Thoracic aorta (tissue), 2 donors: ENCODE measurements at regions not wholly inside any gene's neighbourhood (a gene's known extent, or its start where the extent isn't known, plus 50 kb on each side); places are given as distances from the start of the nearest gene placed in this dataset.
A peak's percentile ranks its signal among the peaks of the same experiment; 100 is the strongest.

Source experiments
- ATAC-seq: fragments of 150-250 bp; one replicate; pipeline ENCODE4 v1.8.0; 2017; ENCODE audit warnings: low read depth; ENCODE audit not compliant: insufficient number of reproducible peaks, low FRiP score
- DNase-seq: peaks from one replicate; pipeline ENCODE4 v3.0.0-alpha.2; 2020; ENCODE audit warnings: low spot score
- H3K27ac ChIP-seq, 2 donors: fragments of 200-600 bp; sonication (generic); 1 replicate in 1 of 2; 2 replicates in 1 of 2; pipeline ENCODE4 v1.5.1; 2016; ENCODE audit warnings: mild to moderate bottlenecking in 2 of 2, moderate library complexity in 2 of 2
- H3K27me3 ChIP-seq: fragments of 200-600 bp; sonication (generic); replicated peaks from 2 replicates; pipeline ENCODE4 v1.6.0; 2016; ENCODE audit warnings: mild to moderate bottlenecking; ENCODE audit not compliant: insufficient read depth
- H3K36me3 ChIP-seq: fragments of 200-600 bp; sonication (generic); one replicate; pipeline ENCODE4 v1.5.1; 2016
- H3K4me1 ChIP-seq, 2 donors: fragments of 200-600 bp; sonication (generic); 1 replicate in 1 of 2; 2 replicates in 1 of 2; pipeline versions ENCODE4 v1.5.1 to v1.6.0; 2016; ENCODE audit warnings: low read depth in 2 of 2, mild to moderate bottlenecking in 1 of 2; ENCODE audit not compliant: control insufficient read depth in 1 of 2
- H3K4me3 ChIP-seq: fragments of 200-600 bp; sonication (generic); 2 replicates; pipeline ENCODE4 v1.5.1; 2016; ENCODE audit warnings: mild to moderate bottlenecking
- H3K9me3 ChIP-seq: fragments of 200-600 bp; sonication (generic); 2 replicates; pipeline ENCODE4 v1.5.1; 2016
- TF ChIP-seq, protein P1 (sequence below): fragments of 200-600 bp; sonication (generic); IDR thresholded peaks from one replicate; pipeline ENCODE4 v1.5.1; 2019; ENCODE audit warnings: antibody characterized with exemption

GRCh38 chr7:46879783-46880182 lies 702.1 kb downstream of the TNS3 start:
- Histone ChIP-seq H3K27me3 (no peaks in the 10 kb centered on the region), H3K9me3 (no peaks in the 10 kb centered on the region), H3K36me3 (no peaks in the 10 kb centered on the region), H3K4me1 (no peaks in the 10 kb centered on the region), H3K4me3 (no peak overlapping the region), H3K27ac (no peak overlapping the region)
- DNase-seq (no peak), ATAC-seq (no peak)
- TF ChIP-seq, protein P1, sequence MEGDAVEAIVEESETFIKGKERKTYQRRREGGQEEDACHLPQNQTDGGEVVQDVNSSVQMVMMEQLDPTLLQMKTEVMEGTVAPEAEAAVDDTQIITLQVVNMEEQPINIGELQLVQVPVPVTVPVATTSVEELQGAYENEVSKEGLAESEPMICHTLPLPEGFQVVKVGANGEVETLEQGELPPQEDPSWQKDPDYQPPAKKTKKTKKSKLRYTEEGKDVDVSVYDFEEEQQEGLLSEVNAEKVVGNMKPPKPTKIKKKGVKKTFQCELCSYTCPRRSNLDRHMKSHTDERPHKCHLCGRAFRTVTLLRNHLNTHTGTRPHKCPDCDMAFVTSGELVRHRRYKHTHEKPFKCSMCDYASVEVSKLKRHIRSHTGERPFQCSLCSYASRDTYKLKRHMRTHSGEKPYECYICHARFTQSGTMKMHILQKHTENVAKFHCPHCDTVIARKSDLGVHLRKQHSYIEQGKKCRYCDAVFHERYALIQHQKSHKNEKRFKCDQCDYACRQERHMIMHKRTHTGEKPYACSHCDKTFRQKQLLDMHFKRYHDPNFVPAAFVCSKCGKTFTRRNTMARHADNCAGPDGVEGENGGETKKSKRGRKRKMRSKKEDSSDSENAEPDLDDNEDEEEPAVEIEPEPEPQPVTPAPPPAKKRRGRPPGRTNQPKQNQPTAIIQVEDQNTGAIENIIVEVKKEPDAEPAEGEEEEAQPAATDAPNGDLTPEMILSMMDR, result no peak

DNA sequence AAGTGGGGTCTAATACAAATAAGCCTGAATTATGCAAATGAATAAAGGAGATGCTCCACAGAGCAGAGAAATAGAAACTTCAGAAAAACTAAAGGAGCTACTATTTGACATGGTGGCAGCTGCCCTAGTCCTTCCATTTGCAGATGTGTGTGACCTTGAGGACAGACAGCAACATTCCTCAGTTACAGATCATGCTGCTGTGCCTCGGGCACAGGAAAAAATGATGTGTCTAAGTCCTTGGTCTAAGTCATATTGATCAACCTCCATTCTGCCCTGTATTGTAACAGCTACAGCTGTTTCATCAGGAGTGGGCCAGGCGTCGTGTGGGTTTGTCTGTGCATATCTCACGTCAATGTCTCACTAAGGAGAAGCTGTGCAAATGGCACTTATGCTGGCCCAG lies 710.4 kb downstream of the TNS3 start:
- Histone ChIP-seq H3K4me3 (no peak overlapping the region), H3K36me3 (no peaks in the 10 kb centered on the region), H3K9me3 (no peaks in the 10 kb centered on the region), H3K27me3 (no peaks in the 10 kb centered on the region), H3K4me1 (no peaks in the 10 kb centered on the region), H3K27ac (no peak overlapping the region)
- ATAC-seq (no peak), DNase-seq (no peak)
- TF ChIP-seq, protein P1, result no peak

GRCh38 chr7:46864716-46865115 lies 717.2 kb downstream of the TNS3 start:
- Histone ChIP-seq H3K36me3 (no peaks in the 10 kb centered on the region), H3K9me3 (no peaks in the 10 kb centered on the region), H3K4me3 (no peak overlapping the region), H3K27me3 (no peaks in the 10 kb centered on the region), H3K27ac (no peak overlapping the region), H3K4me1 (no peaks in the 10 kb centered on the region)
- ATAC-seq, result no peak
- no peak for DNase-seq
- TF ChIP-seq, protein P1, result no peak

GRCh38 chr7:46859963-46860475 lies 721.9 kb downstream of the TNS3 start:
- TF ChIP-seq, protein P1, result no peak
- no peaks in the 10 kb centered on the region for H3K9me3 ChIP-seq
- no peaks in the 10 kb centered on the region for H3K27me3 ChIP-seq
- H3K36me3 ChIP-seq, result no peaks in the 10 kb centered on the region
- H3K4me1 ChIP-seq, result peaks cover 10 to 17% of the 10 kb centered on the region in 2 donors
- H3K27ac ChIP-seq, result no peak overlapping the region
- DNase-seq (no peak), ATAC-seq (no peak)
- H3K4me3 ChIP-seq, result no peak overlapping the region

GRCh38 chr7:46855851-46856250 lies 726.1 kb downstream of the TNS3 start:
- no peak for ATAC-seq
- H3K9me3 ChIP-seq, result no peaks in the 10 kb centered on the region
- no peaks in the 10 kb centered on the region for H3K27me3 ChIP-seq
- no peak for DNase-seq
- no peaks in the 10 kb centered on the region for H3K36me3 ChIP-seq
- TF ChIP-seq, protein P1, result no peak
- peak overlapping the region in 1 of 2 donors; percentile 18 for H3K27ac ChIP-seq
- no peak overlapping the region for H3K4me3 ChIP-seq
- peaks cover 10 to 36% of the 10 kb centered on the region in 2 donors for H3K4me1 ChIP-seq
